HCT116 (cell line): ENCODE measurements at regions not wholly inside any gene's neighbourhood (a gene's known extent, or its start where the extent isn't known, plus 50 kb on each side); places are given as distances from the start of the nearest gene placed in this dataset.
A peak's percentile ranks its signal among the peaks of the same experiment; 100 is the strongest.

Experiments used
- ATAC-seq: fragments of 200-7000 bp; cut with Tn5 transposase; 2 replicates; pipeline ENCODE4 v1.9.1; 2020; ENCODE audit warnings: mild to moderate bottlenecking, moderate library complexity
- BruUV-seq: library from RNA; stranded (reverse); fragments of 400-500 nt; replicated peaks from 2 replicates; lab custom pipeline; 2021; lab: Mats Ljungman, UMichigan
- CTCF ChIA-PET: fragments of 300-600 bp; sonication (Branson Sonifier 250); formaldehyde crosslinking; loops from one replicate; lab custom pipeline; 2021; ENCODE audit warnings: antibody characterized with exemption; lab: Charles Lee
- POLR2A ChIA-PET: fragments of 300-600, 350-600 bp; sonication (Branson Sonifier 250); formaldehyde crosslinking; loops from one replicate; lab custom pipeline; 2021; ENCODE audit warnings: antibody characterized with exemption; lab: Charles Lee
- RAD21 ChIA-PET, 2 experiments: fragments of 300-600 bp; sonication (Branson Sonifier 250); formaldehyde crosslinking; loops; one replicate each; lab custom pipeline; 2023; ENCODE audit warnings: low total read pairs in 2 of 2; ENCODE audit not compliant: uncharacterized antibody in 2 of 2, unreplicated experiment in 2 of 2, low non-redundant PET in 1 of 2; lab: Charles Lee
- DNase-seq: peaks from one replicate; pipeline ENCODE4 v3.0.0-alpha.2; 2010; ENCODE audit warnings: low read depth, low spot score
- H2AFZ ChIP-seq: fragments of 200-600 bp; shearing (Covaris generic), sonication (generic); 2 replicates; pipeline ENCODE4 v1.6.1; 2017; ENCODE audit warnings: low read depth, mixed run types, mixed read lengths, antibody characterized with exemption, low read length; ENCODE audit not compliant: poor library complexity, severe bottlenecking
- H3K27ac ChIP-seq: 2 replicates; pipeline ENCODE4 v1.5.1; 2012; ENCODE audit warnings: low read depth, low read length
- H3K27me3 ChIP-seq: fragments of 200-600 bp; sonication (generic); 2 replicates; pipeline ENCODE4 v1.6.1; 2016; ENCODE audit warnings: mixed run types, low read length, mixed read lengths; ENCODE audit not compliant: insufficient read depth
- H3K36me3 ChIP-seq, 2 experiments: fragments of 200-500 bp in 1 of 2; fragments of 200-600 bp in 1 of 2; sonication (Bioruptor generic) in 1 of 2; sonication (generic) in 1 of 2; 2 replicates each; pipeline versions ENCODE4 v1.5.1 to v1.6.1; 2014 to 2016; ENCODE audit warnings: low read length in 2 of 2, inconsistent platforms in 1 of 2, mixed read lengths in 1 of 2, mixed run types in 1 of 2; ENCODE audit not compliant: insufficient read depth in 2 of 2, control insufficient read depth in 1 of 2
- H3K4me1 ChIP-seq, 2 experiments: fragments of 200-600 bp in 1 of 2; sonication (generic) in 1 of 2; 2 replicates each; pipeline versions ENCODE4 v1.5.1 to v1.6.1; 2012 to 2017; ENCODE audit warnings: low read length in 2 of 2, inconsistent platforms in 1 of 2, mild to moderate bottlenecking in 1 of 2, mixed read lengths in 1 of 2, mixed run types in 1 of 2, moderate library complexity in 1 of 2; ENCODE audit not compliant: insufficient read depth in 2 of 2, control insufficient read depth in 1 of 2
- H3K4me2 ChIP-seq: fragments of 200-600 bp; sonication (generic); 2 replicates; pipeline ENCODE4 v1.6.1; 2017; ENCODE audit warnings: mixed run types, low read length, mixed read lengths
- H3K4me3 ChIP-seq, 2 experiments: fragments of 200-600 bp in 1 of 2; sonication (generic) in 1 of 2; replicated peaks in 1 of 2; 2 replicates each; pipeline ENCODE4 v1.5.1; 2011 to 2016; ENCODE audit warnings: low read length in 2 of 2, control low read depth in 1 of 2, low read depth in 1 of 2, mild to moderate bottlenecking in 1 of 2, mixed read lengths in 1 of 2, mixed run types in 1 of 2
- H3K79me2 ChIP-seq: fragments of 200-600 bp; sonication (generic); 2 replicates; pipeline ENCODE4 v1.6.1; 2017; ENCODE audit warnings: mild to moderate bottlenecking, mixed run types, low read length, moderate library complexity, mixed read lengths; ENCODE audit not compliant: insufficient read depth
- H3K9ac ChIP-seq: fragments of 200-600 bp; sonication (generic); 2 replicates; pipeline ENCODE4 v1.6.1; 2016; ENCODE audit warnings: low read length, mixed read lengths
- H3K9me2 ChIP-seq: fragments of 200-600 bp; sonication (generic), shearing (Covaris generic); 2 replicates; pipeline ENCODE4 v1.6.1; 2017; ENCODE audit warnings: mixed run types, mild to moderate bottlenecking, moderate library complexity; ENCODE audit not compliant: insufficient read depth
- H3K9me3 ChIP-seq, 2 experiments: fragments of 200-500 bp in 1 of 2; fragments of 200-600 bp in 1 of 2; sonication (Bioruptor generic) in 1 of 2; sonication (generic) in 1 of 2; 2 replicates each; pipeline ENCODE4 v1.6.1; 2014 to 2017; ENCODE audit warnings: low read length in 2 of 2, mixed read lengths in 2 of 2, inconsistent platforms in 1 of 2, low read depth in 1 of 2, mild to moderate bottlenecking in 1 of 2, mixed run types in 1 of 2, moderate library complexity in 1 of 2; ENCODE audit not compliant: control insufficient read depth in 1 of 2, insufficient read depth in 1 of 2
- H4K20me1 ChIP-seq: fragments of 200-600 bp; sonication (generic), shearing (Covaris generic); 2 replicates; pipeline ENCODE4 v1.6.1; 2017; ENCODE audit warnings: mixed run types, mild to moderate bottlenecking, moderate library complexity; ENCODE audit not compliant: insufficient read depth
- ATF3 ChIP-seq: IDR thresholded peaks from 2 replicates; pipeline ENCODE4 v1.6.1; 2012
- CBX3 ChIP-seq: IDR thresholded peaks from 2 replicates; pipeline ENCODE4 v1.6.1; 2012; ENCODE audit warnings: low read depth
- CEBPB ChIP-seq: IDR thresholded peaks from 2 replicates; pipeline ENCODE4 v1.6.1; 2012; ENCODE audit warnings: low read depth
- CTCF ChIP-seq, 3 experiments: fragments of 200-600 bp in 1 of 3; sonication (generic) in 1 of 3; IDR thresholded peaks in 2 of 3; conservative IDR thresholded peaks in 1 of 3; 2 replicates each; pipeline ENCODE4 v1.5.1; 2012 to 2017; ENCODE audit warnings: low read depth in 2 of 3, low read length in 2 of 3, antibody characterized with exemption in 1 of 3, borderline replicate concordance in 1 of 3, control low read depth in 1 of 3, mild to moderate bottlenecking in 1 of 3, mixed read lengths in 1 of 3, mixed run types in 1 of 3, moderate library complexity in 1 of 3; ENCODE audit not compliant: insufficient read depth in 1 of 3
- EGR1 ChIP-seq: IDR thresholded peaks from 2 replicates; pipeline ENCODE4 v1.6.1; 2012; ENCODE audit warnings: low read depth
- EZH2phosphoT487 ChIP-seq: fragments of 200-600 bp; IDR thresholded peaks from 2 replicates; pipeline ENCODE4 v1.6.1; 2018; ENCODE audit warnings: antibody characterized with exemption, borderline replicate concordance
- FOSL1 ChIP-seq: IDR thresholded peaks from 2 replicates; pipeline ENCODE4 v1.6.1; 2012; ENCODE audit warnings: low read depth
- JUND ChIP-seq: IDR thresholded peaks from 2 replicates; pipeline ENCODE4 v1.6.1; 2012
- POLR2A ChIP-seq: IDR thresholded peaks from 2 replicates; pipeline ENCODE4 v1.7.0; 2011; ENCODE audit warnings: borderline replicate concordance; ENCODE audit not compliant: insufficient read depth, insufficient read length; ENCODE audit errors: extremely low read depth
- POLR2AphosphoS5 ChIP-seq: IDR thresholded peaks from 2 replicates; pipeline ENCODE4 v1.6.1; 2011; ENCODE audit warnings: mild to moderate bottlenecking, low read depth, low read length, moderate library complexity
- RAD21 ChIP-seq: IDR thresholded peaks from 2 replicates; pipeline ENCODE4 v1.6.1; 2012; ENCODE audit warnings: low read depth, mild to moderate bottlenecking
- SP1 ChIP-seq: IDR thresholded peaks from 2 replicates; pipeline ENCODE4 v1.6.1; 2012; ENCODE audit warnings: low read depth
- SRF ChIP-seq: IDR thresholded peaks from 2 replicates; pipeline ENCODE4 v1.6.1; 2012; ENCODE audit warnings: low read depth
- TCF7L2 ChIP-seq: IDR thresholded peaks from 2 replicates; pipeline ENCODE4 v1.7.0; 2011; ENCODE audit warnings: borderline replicate concordance, inconsistent platforms; ENCODE audit not compliant: insufficient read depth, insufficient read length; ENCODE audit errors: extremely low read depth
- ZNF274 ChIP-seq: fragments of 200-500 bp; sonication (Bioruptor generic); IDR thresholded peaks from 2 replicates; pipeline ENCODE4 v1.6.1; 2014; ENCODE audit warnings: mild to moderate bottlenecking, low read depth, low read length, inconsistent platforms
- intact Hi-C: fragments of 100-400 bp; cut with micrococcal nuclease; formaldehyde crosslinking; loops from 2 replicates; pipeline ENCODE4 v1.10.0; 2022
- TF ChIP-seq, protein P1 (sequence below): IDR thresholded peaks from 2 replicates; pipeline ENCODE4 v1.6.1; 2011; ENCODE audit warnings: mild to moderate bottlenecking, low read length, moderate library complexity; ENCODE audit not compliant: insufficient replicate concordance; ENCODE audit errors: extremely low read depth

- no peak for ATAC-seq
- CTCF ChIA-PET, result no interaction called here
These were observed 67.8 kb upstream of the ODC1 start for GRCh38 chr2:10515887-10516286.

DNA sequence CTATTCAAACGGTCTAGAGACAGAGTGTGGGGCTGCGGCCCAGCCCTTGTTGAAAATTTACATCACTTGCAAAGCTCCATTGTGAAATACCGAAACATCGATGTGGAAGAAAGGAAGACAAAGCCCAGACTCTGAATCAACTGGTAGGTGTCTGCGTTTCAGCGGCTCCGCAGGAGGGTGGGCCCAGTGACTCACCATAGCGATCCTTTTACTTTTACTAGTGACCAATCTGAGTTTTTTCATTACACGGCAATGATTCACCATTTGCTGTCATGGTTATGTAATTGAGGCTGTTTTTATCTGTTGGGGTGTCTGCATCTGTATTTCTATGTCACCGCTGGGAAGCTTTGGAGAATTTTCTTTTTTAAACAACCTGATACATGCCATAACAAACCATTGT, 66.6 kb upstream of the ODC1 start:
- CTCF ChIA-PET, result no interaction called here
- no peak for TF ChIP-seq ATF3
- no peak for TF ChIP-seq ZNF274
- TF ChIP-seq FOSL1, result peak; percentile 65
- TF ChIP-seq RAD21, result no peak
- TF ChIP-seq POLR2AphosphoS5, result no peak
- TF ChIP-seq POLR2A, result no peak
- TF ChIP-seq EZH2phosphoT487, result no peak
- peak; percentile 51 for TF ChIP-seq CEBPB
- TF ChIP-seq EGR1, result no peak
- no peak for TF ChIP-seq CTCF (IDR thresholded peaks at IDR 0.05 in 2 of 3, conservative IDR thresholded peaks at IDR 0.05 in 1 of 3; ENCODE audit: borderline replicate concordance in 1 of 3, insufficient read depth in 1 of 3, low read depth in 2 of 3, low read length in 2 of 3)
- TF ChIP-seq TCF7L2, result peak; percentile 28
- TF ChIP-seq SP1, result peak; percentile 36; the same call in 1 of the 2 replicates
- TF ChIP-seq CBX3, result no peak
- TF ChIP-seq JUND, result peak; percentile 35; the same call in 1 of the 2 replicates
- TF ChIP-seq, protein P1, sequence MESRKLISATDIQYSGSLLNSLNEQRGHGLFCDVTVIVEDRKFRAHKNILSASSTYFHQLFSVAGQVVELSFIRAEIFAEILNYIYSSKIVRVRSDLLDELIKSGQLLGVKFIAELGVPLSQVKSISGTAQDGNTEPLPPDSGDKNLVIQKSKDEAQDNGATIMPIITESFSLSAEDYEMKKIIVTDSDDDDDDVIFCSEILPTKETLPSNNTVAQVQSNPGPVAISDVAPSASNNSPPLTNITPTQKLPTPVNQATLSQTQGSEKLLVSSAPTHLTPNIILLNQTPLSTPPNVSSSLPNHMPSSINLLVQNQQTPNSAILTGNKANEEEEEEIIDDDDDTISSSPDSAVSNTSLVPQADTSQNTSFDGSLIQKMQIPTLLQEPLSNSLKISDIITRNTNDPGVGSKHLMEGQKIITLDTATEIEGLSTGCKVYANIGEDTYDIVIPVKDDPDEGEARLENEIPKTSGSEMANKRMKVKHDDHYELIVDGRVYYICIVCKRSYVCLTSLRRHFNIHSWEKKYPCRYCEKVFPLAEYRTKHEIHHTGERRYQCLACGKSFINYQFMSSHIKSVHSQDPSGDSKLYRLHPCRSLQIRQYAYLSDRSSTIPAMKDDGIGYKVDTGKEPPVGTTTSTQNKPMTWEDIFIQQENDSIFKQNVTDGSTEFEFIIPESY, result no peak
- TF ChIP-seq SRF, result no peak

More at GRCh38 chr2:10515887-10516286, 67.8 kb upstream of the ODC1 start:
- intact Hi-C loops, result no loop called here
- Histone ChIP-seq H3K9me3 (0 out of 4 replicates have a peak, but pooled peaks cover 0 to 4% of the 10 kb centered on the region in 2 experiments), H3K27ac (no peak overlapping the region), H3K27me3 (no peaks in the 10 kb centered on the region), H3K4me3 (no peak overlapping the region), H3K4me1 (peaks cover 0 to 10% of the 10 kb centered on the region in 2 experiments; a peak in 2 of 4 replicates), H3K4me2 (no peak overlapping the region), H3K79me2 (no peaks in the 10 kb centered on the region), H2AFZ (no peak overlapping the region), H3K9ac (no peak overlapping the region), H3K9me2 (no peaks in the 10 kb centered on the region), H3K36me3 (no peaks in the 10 kb centered on the region), H4K20me1 (no peaks in the 10 kb centered on the region)
- no peak for DNase-seq
- RAD21 ChIA-PET, result no interaction called here
- TF ChIP-seq JUND, result no peak
- TF ChIP-seq CBX3, result peak; percentile 75; the same call in 1 of the 2 replicates
- BruUV-seq, result no TSS peak
- POLR2A ChIA-PET, result no interaction called here

More for the DNA sequence above, 66.6 kb upstream of the ODC1 start:
- Histone ChIP-seq H3K4me2 (peak overlapping the region; percentile 17; the same call in 1 of the 2 replicates), H3K79me2 (no peaks in the 10 kb centered on the region), H3K4me1 (peaks cover 0 to 10% of the 10 kb centered on the region in 2 experiments; a peak in 2 of 4 replicates), H3K27me3 (no peaks in the 10 kb centered on the region), H3K9ac (no peak overlapping the region), H3K9me3 (0 out of 4 replicates have a peak, but pooled peaks cover 0 to 4% of the 10 kb centered on the region in 2 experiments), H3K36me3 (no peaks in the 10 kb centered on the region), H3K4me3 (no peak overlapping the region), H4K20me1 (no peaks in the 10 kb centered on the region), H3K9me2 (no peaks in the 10 kb centered on the region), H3K27ac (no peak overlapping the region), H2AFZ (no peak overlapping the region)
- intact Hi-C loops, result no loop called here
- BruUV-seq, result no TSS peak
- POLR2A ChIA-PET, result no interaction called here
- DNase-seq (no peak), ATAC-seq (peak; percentile 60; the same call in 1 of the 2 replicates)
- RAD21 ChIA-PET, result interaction anchor here in 1 of 2 experiments (0.6 kb wide), 1 partner anchor 27 kb away, joined by 8 read pairs; no protein-coding TSS in a partner anchor
